ENCODE measurements at regions not wholly inside any gene's neighbourhood (a gene's known extent, or its start where the extent isn't known, plus 50 kb on each side); places are given as distances from the start of the nearest gene placed in this dataset.
"Not testable (repeated sequence)": the region's sequence is repeated elsewhere in the genome, so short reads cannot be mapped to it uniquely, and the experiment has no call there.

GRCh38 chr6:11416936-11417576 lies 120.5 kb upstream of the TMEM170B start:
- Histone ChIP-seq H3K9me3 (ENCODE audit: severe bottlenecking) (peaks cover 8% of the 10 kb centered on the region), H3K36me3 (no peaks in the 10 kb centered on the region), H3K27me3 (ENCODE audit: insufficient read depth, low read depth, severe bottlenecking) (no peaks in the 10 kb centered on the region), H3K27ac (no peak overlapping the region), H3K4me3 (ENCODE audit: low read depth, low read length) (no peak overlapping the region)
- DNase-seq = no peak
- TF ChIP-seq CTCF (IDR thresholded peaks at IDR 0.05; ENCODE audit: low read depth, low read length) = 0 out of 2 replicates have a peak, but pooled peaks have one; percentile 19

- H3K9me3 ChIP-seq (ENCODE audit: severe bottlenecking); H3K4me3 ChIP-seq (ENCODE audit: low read depth, low read length); H3K27ac ChIP-seq; DNase-seq; H3K36me3 ChIP-seq; H3K27me3 ChIP-seq (ENCODE audit: insufficient read depth, low read depth, severe bottlenecking): not testable (repeated sequence)
Observed at GRCh38 chr6:11416099-11416935, 121.2 kb upstream of the TMEM170B start.

GRCh38 chr6:11415557-11415956 lies 122.0 kb upstream of the TMEM170B start:
- Histone ChIP-seq H3K36me3 (no peaks in the 10 kb centered on the region), H3K4me3 (ENCODE audit: low read depth, low read length) (no peak overlapping the region), H3K9me3 (ENCODE audit: severe bottlenecking) (peaks cover 8% of the 10 kb centered on the region), H3K27me3 (ENCODE audit: insufficient read depth, low read depth, severe bottlenecking) (no peaks in the 10 kb centered on the region), H3K27ac (no peak overlapping the region)
- DNase-seq = no peak
- no peak for TF ChIP-seq CTCF (IDR thresholded peaks at IDR 0.05; ENCODE audit: low read depth, low read length)

GRCh38 chr6:11414176-11414963 lies 123.2 kb upstream of the TMEM170B start:
- H3K27me3 ChIP-seq (ENCODE audit: insufficient read depth, low read depth, severe bottlenecking) = no peaks in the 10 kb centered on the region
- H3K9me3 ChIP-seq (ENCODE audit: severe bottlenecking) = peaks cover 8% of the 10 kb centered on the region
- H3K27ac ChIP-seq = no peak overlapping the region
- no peaks in the 10 kb centered on the region for H3K36me3 ChIP-seq
- H3K4me3 ChIP-seq (ENCODE audit: low read depth, low read length) = no peak overlapping the region
- DNase-seq = no peak
- TF ChIP-seq CTCF (IDR thresholded peaks at IDR 0.05; ENCODE audit: low read depth, low read length) = no peak

- no peak for DNase-seq
- Histone ChIP-seq H3K9me3 (ENCODE audit: severe bottlenecking) (peaks cover 8% of the 10 kb centered on the region), H3K36me3 (no peaks in the 10 kb centered on the region), H3K27ac (no peak overlapping the region), H3K27me3 (ENCODE audit: insufficient read depth, low read depth, severe bottlenecking) (no peaks in the 10 kb centered on the region), H3K4me3 (ENCODE audit: low read depth, low read length) (no peak overlapping the region)
- no peak for TF ChIP-seq CTCF (IDR thresholded peaks at IDR 0.05; ENCODE audit: low read depth, low read length)
Observed at GRCh38 chr6:11413728-11414127, 123.8 kb upstream of the TMEM170B start.
